T-helper 22 cell (primary cell): ENCODE measurements at regions not wholly inside any gene's neighbourhood (a gene's known extent, or its start where the extent isn't known, plus 50 kb on each side); places are given as distances from the start of the nearest gene placed in this dataset.
"Not testable (repeated sequence)": the region's sequence is repeated elsewhere in the genome, so short reads cannot be mapped to it uniquely, and the experiment has no call there.

Experiments used
- DNase-seq: peaks from one replicate; pipeline ENCODE4 v3.0.0-alpha.2; 2020; ENCODE audit warnings: low read depth

- not testable (repeated sequence) for DNase-seq
Measured at GRCh38 chr11:71721840-71722239, 111.2 kb upstream of the DEFB108B start.

- DNase-seq = not testable (repeated sequence)
Measured at GRCh38 chr11:71723991-71724390, 109.0 kb upstream of the DEFB108B start.

- not testable (repeated sequence) for DNase-seq
Measured at GRCh38 chr11:71730748-71731147, 102.3 kb upstream of the DEFB108B start.

- not testable (repeated sequence) for DNase-seq
Measured at GRCh38 chr11:71734368-71734767, 98.6 kb upstream of the DEFB108B start.

GRCh38 chr11:71738317-71738716 lies 94.7 kb upstream of the DEFB108B start:
- not testable (repeated sequence) for DNase-seq

- DNase-seq = not testable (repeated sequence)
Measured at GRCh38 chr11:71743385-71743784, 89.6 kb upstream of the DEFB108B start.

- not testable (repeated sequence) for DNase-seq
Measured at GRCh38 chr11:71745656-71746055, 87.3 kb upstream of the DEFB108B start.

- not testable (repeated sequence) for DNase-seq
Measured at GRCh38 chr11:71746263-71746662, 86.7 kb upstream of the DEFB108B start.

- not testable (repeated sequence) for DNase-seq
Measured at GRCh38 chr11:71748965-71749620, 83.9 kb upstream of the DEFB108B start.

GRCh38 chr11:71750908-71751307 lies 82.1 kb upstream of the DEFB108B start:
- DNase-seq = not testable (repeated sequence)

GRCh38 chr11:71764695-71765491 lies 68.1 kb upstream of the DEFB108B start:
- not testable (repeated sequence) for DNase-seq

GRCh38 chr11:71767016-71767415 lies 66.0 kb upstream of the DEFB108B start:
- DNase-seq = not testable (repeated sequence)

GRCh38 chr11:71772193-71772592 lies 60.8 kb upstream of the DEFB108B start:
- not testable (repeated sequence) for DNase-seq

- no peak for DNase-seq
Measured at GRCh38 chr11:71774603-71775222, 58.3 kb upstream of the DEFB108B start.

GRCh38 chr11:71780116-71780515 lies 52.9 kb upstream of the DEFB108B start:
- not testable (repeated sequence) for DNase-seq

GRCh38 chr11:71780771-71781170 lies 52.2 kb upstream of the DEFB108B start:
- not testable (repeated sequence) for DNase-seq

- DNase-seq = not testable (repeated sequence)
Measured at GRCh38 chr11:71781491-71781890, 51.5 kb upstream of the DEFB108B start.

GRCh38 chr11:71782229-71782861 lies 50.7 kb upstream of the DEFB108B start:
- DNase-seq = not testable (repeated sequence)

GRCh38 chr11:71783191-71783590 lies 49.8 kb upstream of the DEFB108B start:
- DNase-seq = not testable (repeated sequence)
